ENCODE measurements at regions not wholly inside any gene's neighbourhood (a gene's known extent, or its start where the extent isn't known, plus 50 kb on each side); places are given as distances from the start of the nearest gene placed in this dataset.

GRCh38 chr4:158964728-158965124 is 138.2 kb upstream of the RAPGEF2 start:
- 100% methylated on average over 1 of the region's 1 CpG for WGBS (ENCODE audit: low lambda C conversion rate)
- no peak for TF ChIP-seq CHD2 (IDR thresholded peaks at IDR 0.05; ENCODE audit: low read length, partially characterized antibody)
- no peak for TF ChIP-seq SIN3A (IDR thresholded peaks at IDR 0.05; ENCODE audit: borderline replicate concordance, low read depth, low read length)
- TF ChIP-seq PBX3 (IDR thresholded peaks at IDR 0.05), result no peak
- TF ChIP-seq EP300 (IDR thresholded peaks at IDR 0.05; ENCODE audit: borderline replicate concordance in 1 of 2, low read depth in 1 of 2, low read length in 1 of 2), result no peak
- no peak for TF ChIP-seq TEAD4 (IDR thresholded peaks at IDR 0.05; ENCODE audit: borderline replicate concordance, insufficient read depth)
- TF ChIP-seq CTCF (IDR thresholded peaks at IDR 0.05), result no peak
- TF ChIP-seq FOXJ3 (CRISPR knock-in tag; IDR thresholded peaks at IDR 0.05), result no peak
- no peak for TF ChIP-seq USF1 (IDR thresholded peaks at IDR 0.05; ENCODE audit: borderline replicate concordance, low read depth)
- no peak for TF ChIP-seq RAD21 (IDR thresholded peaks at IDR 0.05; ENCODE audit: low read length)
- no peak for TF ChIP-seq RXRA (IDR thresholded peaks at IDR 0.05; ENCODE audit: borderline replicate concordance, low read depth)
- TF ChIP-seq EZH2phosphoT487 (IDR thresholded peaks at IDR 0.05; ENCODE audit: borderline replicate concordance, low read depth), result no peak
- no peak for TF ChIP-seq ZBTB33 (IDR thresholded peaks at IDR 0.05; ENCODE audit: borderline replicate concordance, low read depth)
- TF ChIP-seq TCF12 (IDR thresholded peaks at IDR 0.05), result no peak
- TF ChIP-seq RCOR1 (IDR thresholded peaks at IDR 0.05; ENCODE audit: low read length), result no peak
- TF ChIP-seq TAF1 (IDR thresholded peaks at IDR 0.05; ENCODE audit: borderline replicate concordance, low read depth, low read length), result no peak
- TF ChIP-seq JUND (IDR thresholded peaks at IDR 0.05), result no peak
- TF ChIP-seq POLR2AphosphoS5 (IDR thresholded peaks at IDR 0.05; ENCODE audit: low read depth, low read length), result no peak
- TF ChIP-seq FOSL2 (IDR thresholded peaks at IDR 0.05; ENCODE audit: borderline replicate concordance, low read depth), result no peak
- peaks cover 0 to 18% of the 10 kb centered on the region in 2 experiments; a peak in 1 of 4 replicates for H3K4me1 ChIP-seq (ENCODE audit: control insufficient read depth in 1 of 2, insufficient read depth in 2 of 2, low read depth in 1 of 2, low read length in 1 of 2)
- H3K79me2 ChIP-seq (ENCODE audit: insufficient read depth), result no peaks in the 10 kb centered on the region
- no peaks in the 10 kb centered on the region for H4K20me1 ChIP-seq (ENCODE audit: insufficient read depth)
- DNase-seq, result no peak
- ChIA-PET POLR2A (no interaction called here), CTCF (interaction anchor here (1.0 kb wide), 1 partner anchor 11 kb away, joined by 4 read pairs; no protein-coding TSS in a partner anchor)
- no peak overlapping the region for H3K4me3 ChIP-seq (ENCODE audit: low read depth in 2 of 2, low read length in 1 of 2)
- no peaks in the 10 kb centered on the region for H3K27me3 ChIP-seq (ENCODE audit: insufficient read depth)
- no peaks in the 10 kb centered on the region for H3K36me3 ChIP-seq (replicated peaks in 1 of 2; ENCODE audit: control insufficient read depth in 1 of 2, insufficient read depth in 2 of 2, low read length in 1 of 2)
- H3K9me3 ChIP-seq, result no peaks in the 10 kb centered on the region
- no peak overlapping the region for H3K27ac ChIP-seq (ENCODE audit: low read depth in 2 of 2, low read length in 1 of 2)
- H3K9me2 ChIP-seq, result no peaks in the 10 kb centered on the region
- no peak overlapping the region for H3K9ac ChIP-seq
- H2AFZ ChIP-seq (ENCODE audit: low read depth), result no peak overlapping the region
- H3F3A ChIP-seq (replicated peaks; ENCODE audit: insufficient read depth), result no peaks in the 10 kb centered on the region
- no peak overlapping the region for H3K4me2 ChIP-seq

All from SK-N-SH (cell line).